Stomach (tissue), 8 donors: ENCODE measurements at regions not wholly inside any gene's neighbourhood (a gene's known extent, or its start where the extent isn't known, plus 50 kb on each side); places are given as distances from the start of the nearest gene placed in this dataset.

Experiments used
- DNase-seq, 2 donors: peaks; one replicate each; pipeline versions ENCODE4 v3.0.0 to v3.0.0-alpha.2; 2013 to 2019
- H3K27ac ChIP-seq, 5 donors: fragments of 200-600 bp in 4 of 5; sonication (generic) in 4 of 5; one replicate each; pipeline ENCODE4 v1.5.1; 2013 to 2019; ENCODE audit warnings: mild to moderate bottlenecking in 1 of 5, moderate library complexity in 1 of 5
- H3K27me3 ChIP-seq, 3 donors: fragments of 200-600 bp; sonication (generic); one replicate each; pipeline ENCODE4 v1.5.1; 2017 to 2019; ENCODE audit warnings: mixed run types in 1 of 3
- H3K36me3 ChIP-seq, 4 donors: fragments of 200-600 bp; sonication (generic); 1 replicate in 3 of 4; 2 replicates in 1 of 4; pipeline ENCODE4 v1.5.1; 2016 to 2019
- H3K4me1 ChIP-seq, 4 donors: fragments of 200-600 bp; sonication (generic); one replicate each; pipeline ENCODE4 v1.5.1; 2016 to 2019
- H3K4me3 ChIP-seq, 4 donors: fragments of 200-600 bp; sonication (generic) in 3 of 4; one replicate each; pipeline ENCODE4 v1.5.1; 2016 to 2019; ENCODE audit warnings: mild to moderate bottlenecking in 1 of 4
- H3K9me3 ChIP-seq, 4 donors: fragments of 200-600 bp; sonication (generic); one replicate each; pipeline ENCODE4 v1.5.1; 2016 to 2019
- CTCF ChIP-seq, 7 experiments: fragments of 450-650 bp in 4 of 7; fragments of 200-600 bp in 3 of 7; sonication (generic) in 3 of 7; IDR thresholded peaks; one replicate each; pipeline ENCODE4 v1.5.1; 2016 to 2019; ENCODE audit warnings: antibody characterized with exemption in 7 of 7, control low read depth in 2 of 7, mild to moderate bottlenecking in 1 of 7
- EP300 ChIP-seq: sonication (generic); formaldehyde crosslinking; IDR thresholded peaks from one replicate; pipeline ENCODE4 v1.6.1; 2017; ENCODE audit warnings: antibody characterized with exemption
- POLR2A ChIP-seq, 4 donors: fragments of 450-650 bp; IDR thresholded peaks; one replicate each; pipeline ENCODE4 v1.6.1; 2016; ENCODE audit warnings: antibody characterized with exemption in 4 of 4, control low read depth in 2 of 4, mild to moderate bottlenecking in 1 of 4, moderate library complexity in 1 of 4
- POLR2AphosphoS5 ChIP-seq, 3 donors: sonication (generic); formaldehyde crosslinking; IDR thresholded peaks; one replicate each; pipeline ENCODE4 v1.6.1; 2016; ENCODE audit warnings: antibody characterized with exemption in 3 of 3
- WGBS, 5 donors: extraction: QIAGEN DNeasy Blood & Tissue Kit in 3 of 5; methylation state at CpG; one replicate each; pipeline versions ENCODE4 v1.1.5 to v1.1.7; 2013 to 2018; 5-methylcytosine and 5-hydroxymethylcytosine counted together
- intact Hi-C: fragments of 100-400 bp; cut with DNase I; formaldehyde crosslinking; loops from one replicate; pipeline ENCODE4 v1.15.1; 2023; ENCODE audit warnings: low total_unique reads
- donor health status: healthy with polysubstance abuse.
- donor health status: Bipolar disorder and iron deficiency.
- donor health status: healthy.

GRCh38 chr2:234725528-234726264, 226.1 kb upstream of the SH3BP4 start:
- intact Hi-C loops: no loop called here
- Histone ChIP-seq H3K4me1 (no peaks in the 10 kb centered on the region), H3K27me3 (no peaks in the 10 kb centered on the region), H3K36me3 (no peaks in the 10 kb centered on the region), H3K4me3 (no peak overlapping the region), H3K9me3 (no peaks in the 10 kb centered on the region), H3K27ac (no peak overlapping the region)
- 30 to 58% (median 50%) methylated on average over 1 of the region's 1 CpG for WGBS, 5 donors
- no peak for DNase-seq
- TF ChIP-seq EP300: no peak
- no peak for TF ChIP-seq CTCF (IDR thresholded peaks at IDR 0.05)

GRCh38 chr2:234724850-234725249, 227.0 kb upstream of the SH3BP4 start:
- no peak overlapping the region for H3K27ac ChIP-seq
- intact Hi-C loops: no loop called here
- no peaks in the 10 kb centered on the region for H3K9me3 ChIP-seq
- TF ChIP-seq EP300 (no peak), POLR2AphosphoS5 (IDR thresholded peaks at IDR 0.05) (no peak), CTCF (IDR thresholded peaks at IDR 0.05) (no peak), POLR2A (IDR thresholded peaks at IDR 0.05) (no peak)
- DNase-seq: no peak
- WGBS, 5 donors: 50 to 72% (median 55%) methylated on average over 4 of the region's 4 CpGs
- H3K4me3 ChIP-seq: no peak overlapping the region
- no peaks in the 10 kb centered on the region for H3K36me3 ChIP-seq
- H3K4me1 ChIP-seq: no peaks in the 10 kb centered on the region
- H3K27me3 ChIP-seq: no peaks in the 10 kb centered on the region

GRCh38 chr2:234723400-234723799, 226.5 kb upstream of the ARL4C start:
- intact Hi-C loops: no loop called here
- no peak overlapping the region for H3K4me3 ChIP-seq
- H3K36me3 ChIP-seq: no peaks in the 10 kb centered on the region
- H3K27me3 ChIP-seq: no peaks in the 10 kb centered on the region
- DNase-seq: no peak
- H3K9me3 ChIP-seq: no peaks in the 10 kb centered on the region
- no peak overlapping the region for H3K27ac ChIP-seq
- TF ChIP-seq EP300 (no peak), CTCF (IDR thresholded peaks at IDR 0.05) (no peak), POLR2AphosphoS5 (IDR thresholded peaks at IDR 0.05) (no peak), POLR2A (IDR thresholded peaks at IDR 0.05) (no peak)
- H3K4me1 ChIP-seq: no peaks in the 10 kb centered on the region
- 67 to 79% (median 73%) methylated on average over 6 of the region's 6 CpGs for WGBS, 5 donors

GRCh38 chr2:234722176-234722575, 225.3 kb upstream of the ARL4C start:
- Histone ChIP-seq H3K27ac (no peak overlapping the region), H3K9me3 (no peaks in the 10 kb centered on the region), H3K4me3 (no peak overlapping the region), H3K36me3 (no peaks in the 10 kb centered on the region), H3K4me1 (no peaks in the 10 kb centered on the region), H3K27me3 (no peaks in the 10 kb centered on the region)
- DNase-seq: no peak
- intact Hi-C loops: no loop called here
- TF ChIP-seq POLR2AphosphoS5 (IDR thresholded peaks at IDR 0.05) (no peak), CTCF (IDR thresholded peaks at IDR 0.05) (no peak), EP300 (no peak), POLR2A (IDR thresholded peaks at IDR 0.05) (no peak)
